Cardiac septum (tissue), 1 donor: ENCODE measurements at regions not wholly inside any gene's neighbourhood (a gene's known extent, or its start where the extent isn't known, plus 50 kb on each side); places are given as distances from the start of the nearest gene placed in this dataset.
"Not testable (repeated sequence)": the region's sequence is repeated elsewhere in the genome, so short reads cannot be mapped to it uniquely, and the experiment has no call there.

Source experiments
- DNase-seq: peaks from one replicate; pipeline ENCODE4 v3.0.0-alpha.2; 2020; ENCODE audit warnings: low spot score
- intact Hi-C: fragments of 100-400 bp; cut with DNase I; formaldehyde crosslinking; loops from one replicate; pipeline ENCODE4 v1.14.0; 2022
- donor health status: DM: no; HTN: no; CAD: no.

- DNase-seq, intact Hi-C loops: not testable (repeated sequence)
These were observed 1615.5 kb upstream of the C9orf72 start for GRCh38 chr9:29188771-29189170.

GRCh38 chr9:29189221-29189620, 1615.9 kb upstream of the C9orf72 start:
- DNase-seq, result not testable (repeated sequence)

GRCh38 chr9:29198861-29199260, 1625.6 kb upstream of the C9orf72 start:
- intact Hi-C loops, result no loop called here
- no peak for DNase-seq

More at GRCh38 chr9:29189221-29189620, 1615.9 kb upstream of the C9orf72 start:
- intact Hi-C loops, result not testable (repeated sequence)

- DNase-seq, result no peak
- intact Hi-C loops, result no loop called here
These were observed 1626.7 kb upstream of the C9orf72 start for GRCh38 chr9:29199975-29200374.

GRCh38 chr9:29200650-29201049, 1627.4 kb upstream of the C9orf72 start:
- no peak for DNase-seq
- intact Hi-C loops, result no loop called here

- intact Hi-C loops, result no loop called here
These were observed 1630.1 kb upstream of the C9orf72 start for GRCh38 chr9:29203244-29203930.

GRCh38 chr9:29208670-29209069, 1635.4 kb upstream of the C9orf72 start:
- no peak for DNase-seq
- intact Hi-C loops, result no loop called here

More at GRCh38 chr9:29203244-29203930, 1630.1 kb upstream of the C9orf72 start:
- DNase-seq, result no peak

GRCh38 chr9:29209748-29210291, 1636.5 kb upstream of the C9orf72 start:
- intact Hi-C loops, result no loop called here

GRCh38 chr9:29211003-29211579, 1637.8 kb upstream of the C9orf72 start:
- no peak for DNase-seq
- intact Hi-C loops, result no loop called here

More at GRCh38 chr9:29209748-29210291, 1636.5 kb upstream of the C9orf72 start:
- DNase-seq, result no peak

- DNase-seq, result peak; percentile 70
- intact Hi-C loops, result no loop called here
These were observed 1638.5 kb upstream of the C9orf72 start for GRCh38 chr9:29211580-29212396.

GRCh38 chr9:29212397-29213387, 1639.4 kb upstream of the C9orf72 start:
- DNase-seq, result peak; percentile 62
- intact Hi-C loops, result no loop called here

GRCh38 chr9:29213417-29214153, 1640.3 kb upstream of the C9orf72 start, which contains the start of gene LINGO2:
LINGO2 (minus strand) TSS chr9:29213601.
- peak; percentile 66 for DNase-seq
- intact Hi-C loops, result no loop called here

- no peak for DNase-seq
- intact Hi-C loops, result no loop called here
These were observed 1640.9 kb upstream of the C9orf72 start for GRCh38 chr9:29214154-29214689.

GRCh38 chr9:29214690-29215253, 1641.5 kb upstream of the C9orf72 start:
- peak; percentile 59 for DNase-seq
- intact Hi-C loops, result no loop called here

- intact Hi-C loops, result no loop called here
- no peak for DNase-seq
These were observed 1644.7 kb upstream of the C9orf72 start for GRCh38 chr9:29217966-29218365.

GRCh38 chr9:29220596-29221251, 1647.4 kb upstream of the C9orf72 start:
- intact Hi-C loops, result no loop called here
- no peak for DNase-seq

GRCh38 chr9:29228558-29228957, 1655.3 kb upstream of the C9orf72 start:
- intact Hi-C loops, result no loop called here

More at GRCh38 chr9:29228558-29228957, 1655.3 kb upstream of the C9orf72 start:
- no peak for DNase-seq
